ENCODE measurements at regions not wholly inside any gene's neighbourhood (a gene's known extent, or its start where the extent isn't known, plus 50 kb on each side); places are given as distances from the start of the nearest gene placed in this dataset.

DNA sequence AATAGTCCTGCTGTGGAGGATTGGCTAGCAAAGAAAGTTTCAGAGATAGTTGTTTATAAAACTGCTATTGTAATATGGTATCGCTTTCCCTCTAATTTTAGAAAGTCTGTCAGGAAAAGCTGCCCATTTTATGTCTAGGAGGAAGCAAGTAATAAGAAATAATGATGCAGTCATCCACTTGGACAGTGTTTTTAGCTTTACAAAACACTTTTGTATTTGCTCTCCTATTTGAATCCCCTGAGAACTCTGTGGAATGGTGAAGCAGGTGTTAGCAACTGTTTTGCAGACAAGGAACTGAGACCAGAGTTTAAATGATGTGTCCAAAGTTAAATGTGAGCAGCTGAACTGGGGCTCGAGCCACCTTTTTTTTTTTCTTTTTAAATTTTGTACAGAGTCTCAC is 455.8 kb downstream of the XPNPEP1 start:
- TF ChIP-seq EP300 (IDR thresholded peaks at IDR 0.05; ENCODE audit: borderline replicate concordance) = no peak
- TF ChIP-seq TCF12 (IDR thresholded peaks at IDR 0.05; ENCODE audit: low read depth) = no peak
- TF ChIP-seq NFIC (IDR thresholded peaks at IDR 0.05) = no peak
- TF ChIP-seq REST (IDR thresholded peaks at IDR 0.05; ENCODE audit: low read depth) = no peak

DNA sequence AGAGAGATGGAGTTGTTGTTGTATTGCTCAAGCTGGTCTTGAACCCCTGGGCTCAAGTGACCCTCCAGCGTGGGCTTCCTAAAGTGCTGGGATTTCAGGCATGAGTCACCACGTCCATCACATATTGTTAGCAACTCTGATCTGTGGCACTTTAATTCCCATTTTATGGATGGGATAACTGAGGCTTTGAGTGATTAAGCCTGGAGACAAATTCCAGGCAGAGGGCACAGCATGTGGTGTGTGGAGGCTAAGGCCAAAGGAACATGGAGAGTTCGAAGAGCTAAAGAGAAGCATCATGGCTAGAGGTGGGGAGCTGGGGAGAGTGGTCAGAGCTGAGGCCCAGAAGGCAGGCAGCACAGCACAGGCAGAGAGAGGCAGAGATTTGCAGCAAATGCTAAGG is 458.4 kb downstream of the XPNPEP1 start:
- TF ChIP-seq TEAD4 (IDR thresholded peaks at IDR 0.05) = no peak
- no peak for TF ChIP-seq EGR1 (IDR thresholded peaks at IDR 0.05)
- no peak for TF ChIP-seq RAD21 (IDR thresholded peaks at IDR 0.05; ENCODE audit: low read depth)
- TF ChIP-seq TAF1 (IDR thresholded peaks at IDR 0.05; ENCODE audit: low read depth) = no peak
- no peak for TF ChIP-seq ZBTB7A (IDR thresholded peaks at IDR 0.05; ENCODE audit: low read depth)
- no peak for TF ChIP-seq CEBPB (IDR thresholded peaks at IDR 0.05)
- TF ChIP-seq, protein P1, sequence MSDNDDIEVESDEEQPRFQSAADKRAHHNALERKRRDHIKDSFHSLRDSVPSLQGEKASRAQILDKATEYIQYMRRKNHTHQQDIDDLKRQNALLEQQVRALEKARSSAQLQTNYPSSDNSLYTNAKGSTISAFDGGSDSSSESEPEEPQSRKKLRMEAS (IDR thresholded peaks at IDR 0.05) = no peak
- no peak for TF ChIP-seq USF1 (IDR thresholded peaks at IDR 0.05)
- TF ChIP-seq TCF12 (IDR thresholded peaks at IDR 0.05; ENCODE audit: low read depth) = no peak
- TF ChIP-seq EP300 (IDR thresholded peaks at IDR 0.05; ENCODE audit: borderline replicate concordance) = no peak
- no peak for TF ChIP-seq FOXM1 (IDR thresholded peaks at IDR 0.05; ENCODE audit: borderline replicate concordance, low read depth)
- TF ChIP-seq NFIC (IDR thresholded peaks at IDR 0.05) = no peak
- no peak for TF ChIP-seq CREB1 (IDR thresholded peaks at IDR 0.05; ENCODE audit: low read depth)
- TF ChIP-seq YY1 (IDR thresholded peaks at IDR 0.05; ENCODE audit: low read depth) = no peak
- no peak for TF ChIP-seq REST (IDR thresholded peaks at IDR 0.05; ENCODE audit: low read depth)

- TF ChIP-seq EGR1 (IDR thresholded peaks at IDR 0.05) (no peak), CEBPB (IDR thresholded peaks at IDR 0.05) (no peak), NFIC (IDR thresholded peaks at IDR 0.05) (no peak), USF1 (IDR thresholded peaks at IDR 0.05) (no peak), TCF12 (IDR thresholded peaks at IDR 0.05; ENCODE audit: low read depth) (no peak), TAF1 (IDR thresholded peaks at IDR 0.05; ENCODE audit: low read depth) (no peak), REST (IDR thresholded peaks at IDR 0.05; ENCODE audit: low read depth) (no peak), TEAD4 (IDR thresholded peaks at IDR 0.05) (no peak), EP300 (IDR thresholded peaks at IDR 0.05; ENCODE audit: borderline replicate concordance) (no peak), RAD21 (IDR thresholded peaks at IDR 0.05; ENCODE audit: low read depth) (no peak), CREB1 (IDR thresholded peaks at IDR 0.05; ENCODE audit: low read depth) (no peak), ZBTB7A (IDR thresholded peaks at IDR 0.05; ENCODE audit: low read depth) (no peak)
- TF ChIP-seq, protein P1 (IDR thresholded peaks at IDR 0.05) = no peak
These were observed 466.0 kb downstream of the XPNPEP1 start for GRCh38 chr10:109457302-109457638.

DNA sequence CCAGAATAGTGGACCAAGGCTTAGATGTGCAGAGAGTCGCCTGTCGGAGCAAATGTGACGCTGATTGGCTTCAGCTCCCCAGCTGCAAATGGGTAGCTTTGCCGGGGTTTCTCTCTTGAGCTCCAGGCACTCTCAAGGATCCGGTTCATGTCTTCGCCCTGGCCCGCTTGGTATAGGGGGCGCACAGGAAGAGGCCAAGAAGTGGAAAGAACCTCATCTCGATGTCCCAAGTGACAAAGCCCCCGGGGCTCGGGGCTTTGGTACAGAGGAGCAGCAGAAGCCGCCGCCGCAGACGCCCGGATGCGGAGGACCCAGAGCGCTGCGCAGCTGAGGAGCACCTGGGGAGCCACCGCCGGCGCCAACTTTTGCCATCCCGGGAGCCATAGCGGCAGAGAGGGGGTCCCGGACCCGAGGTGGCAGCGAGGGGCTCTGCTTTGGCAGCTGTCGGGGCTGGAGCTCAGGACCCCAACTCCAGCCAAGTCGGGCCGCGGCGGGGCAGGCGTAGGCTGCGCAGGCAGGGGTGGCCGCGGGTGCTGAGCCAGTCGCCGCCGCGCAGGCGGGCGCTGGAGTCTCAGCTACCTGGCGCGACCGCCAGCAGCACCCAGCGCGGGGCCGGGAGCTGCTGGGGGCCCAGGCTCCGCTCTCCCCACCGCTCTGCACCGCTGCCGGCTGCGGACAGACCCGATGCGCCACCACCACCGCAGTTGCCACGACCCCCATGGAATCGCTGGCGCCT is 466.6 kb downstream of the XPNPEP1 start:
- TF ChIP-seq RAD21 (IDR thresholded peaks at IDR 0.05; ENCODE audit: low read depth) = no peak
- TF ChIP-seq CEBPB (IDR thresholded peaks at IDR 0.05) = no peak
- TF ChIP-seq EGR1 (IDR thresholded peaks at IDR 0.05) = no peak
- TF ChIP-seq TAF1 (IDR thresholded peaks at IDR 0.05; ENCODE audit: low read depth) = no peak

DNA sequence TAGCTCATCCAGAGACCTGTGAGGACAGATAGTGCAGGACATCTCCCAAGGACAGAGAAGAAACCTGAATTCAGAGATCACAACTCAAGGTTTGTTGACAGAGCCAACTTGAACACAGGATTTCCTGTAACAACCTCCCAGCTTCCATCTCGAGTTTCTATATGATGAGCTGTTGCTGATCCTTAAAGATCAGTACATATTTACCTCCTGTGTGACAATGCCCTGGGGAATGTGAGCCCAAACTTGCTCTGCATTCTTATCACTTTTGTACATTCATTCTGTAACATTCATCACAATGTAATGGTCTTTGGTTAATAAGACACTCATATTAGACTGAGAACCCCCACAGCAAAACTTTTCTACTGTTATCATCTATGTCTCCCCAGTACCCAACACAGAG is 468.6 kb downstream of the XPNPEP1 start:
- TF ChIP-seq YY1 (IDR thresholded peaks at IDR 0.05; ENCODE audit: low read depth) = no peak
- TF ChIP-seq NFIC (IDR thresholded peaks at IDR 0.05) = no peak
- no peak for TF ChIP-seq CREB1 (IDR thresholded peaks at IDR 0.05; ENCODE audit: low read depth)
- no peak for TF ChIP-seq TEAD4 (IDR thresholded peaks at IDR 0.05)
- no peak for TF ChIP-seq EP300 (IDR thresholded peaks at IDR 0.05; ENCODE audit: borderline replicate concordance)
- TF ChIP-seq RAD21 (IDR thresholded peaks at IDR 0.05; ENCODE audit: low read depth) = no peak
- TF ChIP-seq, protein P1 (IDR thresholded peaks at IDR 0.05) = no peak
- TF ChIP-seq TAF1 (IDR thresholded peaks at IDR 0.05; ENCODE audit: low read depth) = no peak
- TF ChIP-seq FOXM1 (IDR thresholded peaks at IDR 0.05; ENCODE audit: borderline replicate concordance, low read depth) = no peak
- no peak for TF ChIP-seq ZBTB7A (IDR thresholded peaks at IDR 0.05; ENCODE audit: low read depth)
- no peak for TF ChIP-seq REST (IDR thresholded peaks at IDR 0.05; ENCODE audit: low read depth)
- TF ChIP-seq EGR1 (IDR thresholded peaks at IDR 0.05) = no peak
- no peak for TF ChIP-seq CEBPB (IDR thresholded peaks at IDR 0.05)
- TF ChIP-seq TCF12 (IDR thresholded peaks at IDR 0.05; ENCODE audit: low read depth) = no peak
- TF ChIP-seq USF1 (IDR thresholded peaks at IDR 0.05) = no peak

All from Ishikawa (cell line).